Liver (tissue), 3 donors: ENCODE measurements at regions not wholly inside any gene's neighbourhood (a gene's known extent, or its start where the extent isn't known, plus 50 kb on each side); places are given as distances from the start of the nearest gene placed in this dataset.
"Not testable (repeated sequence)": the region's sequence is repeated elsewhere in the genome, so short reads cannot be mapped to it uniquely, and the experiment has no call there.

Source experiments
- EGR1 ChIP-seq, 2 donors: IDR thresholded peaks; 2 replicates each; pipeline ENCODE4 v1.6.1; 2016 to 2018; ENCODE audit warnings: antibody characterized with exemption in 2 of 2, low read depth in 2 of 2
- FOXA1 ChIP-seq: IDR thresholded peaks from 2 replicates; pipeline ENCODE4 v1.6.1; 2016; ENCODE audit warnings: antibody characterized with exemption
- GABPA ChIP-seq, 2 donors: IDR thresholded peaks in 1 of 2; conservative IDR thresholded peaks in 1 of 2; 2 replicates each; pipeline ENCODE4 v1.6.1; 2016; ENCODE audit warnings: antibody characterized with exemption in 2 of 2, mild to moderate bottlenecking in 1 of 2, moderate library complexity in 1 of 2
- JUND ChIP-seq, 2 donors: IDR thresholded peaks; 2 replicates each; pipeline ENCODE4 v1.6.1; 2016; ENCODE audit warnings: antibody characterized with exemption in 2 of 2
- MAX ChIP-seq: IDR thresholded peaks from 2 replicates; pipeline ENCODE4 v1.6.1; 2016; ENCODE audit warnings: antibody characterized with exemption
- NR2F2 ChIP-seq: IDR thresholded peaks from 2 replicates; pipeline ENCODE4 v1.6.1; 2016; ENCODE audit warnings: antibody characterized with exemption
- SP1 ChIP-seq: IDR thresholded peaks from 2 replicates; pipeline ENCODE4 v1.6.1; 2018; ENCODE audit warnings: antibody characterized with exemption, mild to moderate bottlenecking
- TAF1 ChIP-seq: conservative IDR thresholded peaks from 2 replicates; pipeline ENCODE4 v1.6.1; 2016; ENCODE audit warnings: antibody characterized with exemption, mild to moderate bottlenecking
- YY1 ChIP-seq: IDR thresholded peaks from 2 replicates; pipeline ENCODE4 v1.6.1; 2016; ENCODE audit warnings: antibody characterized with exemption, mild to moderate bottlenecking
- TF ChIP-seq, protein P1 (sequence below): IDR thresholded peaks from 2 replicates; pipeline ENCODE4 v1.6.1; 2016; ENCODE audit warnings: antibody characterized with exemption
- TF ChIP-seq, protein P2 (sequence below): fragments of 150-350 bp; IDR thresholded peaks from 2 replicates; pipeline ENCODE4 v1.5.1; 2017; ENCODE audit warnings: improper control_type of control experiment, low read depth, low read length; ENCODE audit not compliant: missing input control
- TF ChIP-seq, protein P3 (sequence below): IDR thresholded peaks from 2 replicates; pipeline ENCODE4 v1.6.1; 2016; ENCODE audit warnings: antibody characterized with exemption, mild to moderate bottlenecking
- donor health status: healthy.
- donor health status: healthy.

DNA sequence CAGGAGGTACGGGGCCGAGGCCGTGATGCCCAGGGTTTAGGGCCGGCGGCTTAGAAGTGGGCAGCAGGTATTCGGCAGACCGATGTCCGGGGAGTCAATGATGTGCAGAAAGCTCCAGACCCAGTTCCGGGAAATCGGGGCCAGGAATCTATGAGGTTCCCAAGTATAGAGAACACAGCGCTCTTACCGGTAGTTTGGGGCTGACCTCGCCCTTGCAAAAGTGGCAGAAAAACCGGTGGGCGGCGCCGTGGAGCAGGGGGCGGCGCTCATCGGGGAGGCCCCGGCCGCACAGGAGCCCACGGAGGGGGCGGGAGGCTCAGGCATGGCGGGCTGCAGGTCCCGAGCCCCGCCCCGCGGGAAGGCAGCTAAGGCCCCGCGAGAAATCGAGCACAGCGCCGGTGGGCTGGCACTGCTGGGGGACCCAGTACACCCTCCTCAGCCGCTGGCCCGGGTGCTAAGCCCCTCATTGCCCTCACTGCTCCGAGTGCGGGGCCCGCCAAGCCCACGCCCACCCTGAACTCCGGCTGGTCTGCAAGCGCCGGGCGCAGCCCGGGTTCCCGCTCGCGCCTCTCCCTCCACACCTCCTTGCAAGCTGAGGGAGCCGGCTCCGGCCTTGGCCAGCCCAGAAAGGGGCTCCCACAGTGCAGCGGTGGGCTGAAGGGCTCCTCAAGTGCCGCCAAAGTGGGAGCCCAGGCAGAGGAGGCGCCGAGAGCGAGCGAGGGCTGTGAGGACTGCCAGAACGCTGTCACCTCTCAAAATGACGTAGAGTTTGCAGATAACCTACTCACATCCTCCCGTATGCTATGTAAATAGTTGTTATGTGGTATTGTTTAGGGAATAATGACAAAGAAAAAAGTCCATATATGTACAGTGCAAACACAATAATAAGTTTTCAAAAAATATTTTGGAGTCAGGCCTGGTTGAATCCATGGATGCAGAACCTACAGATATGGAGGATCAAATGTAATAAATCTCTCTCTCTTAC is 80.6 kb upstream of the NBPF20 start:
- not testable (repeated sequence) for TF ChIP-seq NR2F2; YY1; FOXA1; MAX; JUND (IDR thresholded peaks at IDR 0.05); TAF1; SP1; EGR1 (IDR thresholded peaks at IDR 0.05; ENCODE audit: low read depth in 2 of 2); GABPA (IDR thresholded peaks at IDR 0.05 in 1 of 2, conservative IDR thresholded peaks at IDR 0.05 in 1 of 2)
- TF ChIP-seq, protein P1, sequence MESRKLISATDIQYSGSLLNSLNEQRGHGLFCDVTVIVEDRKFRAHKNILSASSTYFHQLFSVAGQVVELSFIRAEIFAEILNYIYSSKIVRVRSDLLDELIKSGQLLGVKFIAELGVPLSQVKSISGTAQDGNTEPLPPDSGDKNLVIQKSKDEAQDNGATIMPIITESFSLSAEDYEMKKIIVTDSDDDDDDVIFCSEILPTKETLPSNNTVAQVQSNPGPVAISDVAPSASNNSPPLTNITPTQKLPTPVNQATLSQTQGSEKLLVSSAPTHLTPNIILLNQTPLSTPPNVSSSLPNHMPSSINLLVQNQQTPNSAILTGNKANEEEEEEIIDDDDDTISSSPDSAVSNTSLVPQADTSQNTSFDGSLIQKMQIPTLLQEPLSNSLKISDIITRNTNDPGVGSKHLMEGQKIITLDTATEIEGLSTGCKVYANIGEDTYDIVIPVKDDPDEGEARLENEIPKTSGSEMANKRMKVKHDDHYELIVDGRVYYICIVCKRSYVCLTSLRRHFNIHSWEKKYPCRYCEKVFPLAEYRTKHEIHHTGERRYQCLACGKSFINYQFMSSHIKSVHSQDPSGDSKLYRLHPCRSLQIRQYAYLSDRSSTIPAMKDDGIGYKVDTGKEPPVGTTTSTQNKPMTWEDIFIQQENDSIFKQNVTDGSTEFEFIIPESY, result not testable (repeated sequence)
- TF ChIP-seq, protein P2, sequence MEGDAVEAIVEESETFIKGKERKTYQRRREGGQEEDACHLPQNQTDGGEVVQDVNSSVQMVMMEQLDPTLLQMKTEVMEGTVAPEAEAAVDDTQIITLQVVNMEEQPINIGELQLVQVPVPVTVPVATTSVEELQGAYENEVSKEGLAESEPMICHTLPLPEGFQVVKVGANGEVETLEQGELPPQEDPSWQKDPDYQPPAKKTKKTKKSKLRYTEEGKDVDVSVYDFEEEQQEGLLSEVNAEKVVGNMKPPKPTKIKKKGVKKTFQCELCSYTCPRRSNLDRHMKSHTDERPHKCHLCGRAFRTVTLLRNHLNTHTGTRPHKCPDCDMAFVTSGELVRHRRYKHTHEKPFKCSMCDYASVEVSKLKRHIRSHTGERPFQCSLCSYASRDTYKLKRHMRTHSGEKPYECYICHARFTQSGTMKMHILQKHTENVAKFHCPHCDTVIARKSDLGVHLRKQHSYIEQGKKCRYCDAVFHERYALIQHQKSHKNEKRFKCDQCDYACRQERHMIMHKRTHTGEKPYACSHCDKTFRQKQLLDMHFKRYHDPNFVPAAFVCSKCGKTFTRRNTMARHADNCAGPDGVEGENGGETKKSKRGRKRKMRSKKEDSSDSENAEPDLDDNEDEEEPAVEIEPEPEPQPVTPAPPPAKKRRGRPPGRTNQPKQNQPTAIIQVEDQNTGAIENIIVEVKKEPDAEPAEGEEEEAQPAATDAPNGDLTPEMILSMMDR, result not testable (repeated sequence)
- TF ChIP-seq, protein P3, sequence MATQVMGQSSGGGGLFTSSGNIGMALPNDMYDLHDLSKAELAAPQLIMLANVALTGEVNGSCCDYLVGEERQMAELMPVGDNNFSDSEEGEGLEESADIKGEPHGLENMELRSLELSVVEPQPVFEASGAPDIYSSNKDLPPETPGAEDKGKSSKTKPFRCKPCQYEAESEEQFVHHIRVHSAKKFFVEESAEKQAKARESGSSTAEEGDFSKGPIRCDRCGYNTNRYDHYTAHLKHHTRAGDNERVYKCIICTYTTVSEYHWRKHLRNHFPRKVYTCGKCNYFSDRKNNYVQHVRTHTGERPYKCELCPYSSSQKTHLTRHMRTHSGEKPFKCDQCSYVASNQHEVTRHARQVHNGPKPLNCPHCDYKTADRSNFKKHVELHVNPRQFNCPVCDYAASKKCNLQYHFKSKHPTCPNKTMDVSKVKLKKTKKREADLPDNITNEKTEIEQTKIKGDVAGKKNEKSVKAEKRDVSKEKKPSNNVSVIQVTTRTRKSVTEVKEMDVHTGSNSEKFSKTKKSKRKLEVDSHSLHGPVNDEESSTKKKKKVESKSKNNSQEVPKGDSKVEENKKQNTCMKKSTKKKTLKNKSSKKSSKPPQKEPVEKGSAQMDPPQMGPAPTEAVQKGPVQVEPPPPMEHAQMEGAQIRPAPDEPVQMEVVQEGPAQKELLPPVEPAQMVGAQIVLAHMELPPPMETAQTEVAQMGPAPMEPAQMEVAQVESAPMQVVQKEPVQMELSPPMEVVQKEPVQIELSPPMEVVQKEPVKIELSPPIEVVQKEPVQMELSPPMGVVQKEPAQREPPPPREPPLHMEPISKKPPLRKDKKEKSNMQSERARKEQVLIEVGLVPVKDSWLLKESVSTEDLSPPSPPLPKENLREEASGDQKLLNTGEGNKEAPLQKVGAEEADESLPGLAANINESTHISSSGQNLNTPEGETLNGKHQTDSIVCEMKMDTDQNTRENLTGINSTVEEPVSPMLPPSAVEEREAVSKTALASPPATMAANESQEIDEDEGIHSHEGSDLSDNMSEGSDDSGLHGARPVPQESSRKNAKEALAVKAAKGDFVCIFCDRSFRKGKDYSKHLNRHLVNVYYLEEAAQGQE, result not testable (repeated sequence)
